ENCODE measurements at regions not wholly inside any gene's neighbourhood (a gene's known extent, or its start where the extent isn't known, plus 50 kb on each side); places are given as distances from the start of the nearest gene placed in this dataset.

- TF ChIP-seq CTCF (IDR thresholded peaks at IDR 0.05) (no peak), ZFX (IDR thresholded peaks at IDR 0.05; ENCODE audit: borderline replicate concordance) (no peak)
Observed at GRCh38 chrX:35617836-35618235, 180.3 kb upstream of the MAGEB16 start.

Measured in 22Rv1 (cell line).